ENCODE measurements at regions not wholly inside any gene's neighbourhood (a gene's known extent, or its start where the extent isn't known, plus 50 kb on each side); places are given as distances from the start of the nearest gene placed in this dataset.

GRCh38 chr7:145147865-145148264, 312.0 kb upstream of the TPK1 start:
- TF ChIP-seq CTCF (IDR thresholded peaks at IDR 0.05) (no peak), POLR2A (IDR thresholded peaks at IDR 0.05) (no peak)

Data from Peyer's patch (tissue), 4 donors.